Upper lobe of left lung (tissue), 6 donors: ENCODE measurements at regions not wholly inside any gene's neighbourhood (a gene's known extent, or its start where the extent isn't known, plus 50 kb on each side); places are given as distances from the start of the nearest gene placed in this dataset.
"Not testable (repeated sequence)": the region's sequence is repeated elsewhere in the genome, so short reads cannot be mapped to it uniquely, and the experiment has no call there.

ENCODE experiments used
- ATAC-seq, 2 donors: fragments of 200-7000 bp; cut with Tn5 transposase; one replicate each; pipeline ENCODE4 v1.9.1; 2022; ENCODE audit warnings: mild to moderate bottlenecking in 2 of 2, moderate library complexity in 2 of 2; ENCODE audit not compliant: low FRiP score in 2 of 2
- DNase-seq, 2 donors: peaks; one replicate each; pipeline ENCODE4 v3.0.0-alpha.2; 2019 to 2020
- H3K27ac ChIP-seq, 4 donors: fragments of 200-600 bp; sonication (generic); one replicate each; pipeline ENCODE4 v1.5.1; 2016 to 2019
- H3K27me3 ChIP-seq, 4 donors: fragments of 200-600 bp; sonication (generic); one replicate each; pipeline ENCODE4 v1.5.1; 2017 to 2019
- H3K36me3 ChIP-seq, 4 donors: fragments of 200-600 bp; sonication (generic); one replicate each; pipeline ENCODE4 v1.5.1; 2016 to 2019
- H3K4me1 ChIP-seq, 4 donors: fragments of 200-600 bp; sonication (generic); one replicate each; pipeline ENCODE4 v1.5.1; 2018 to 2019
- H3K4me3 ChIP-seq, 4 donors: fragments of 200-600 bp; sonication (generic); one replicate each; pipeline ENCODE4 v1.5.1; 2017 to 2019; ENCODE audit warnings: mild to moderate bottlenecking in 2 of 4, moderate library complexity in 1 of 4
- H3K9me3 ChIP-seq, 4 donors: fragments of 200-600 bp; sonication (generic); one replicate each; pipeline ENCODE4 v1.5.1; 2018 to 2019
- EP300 ChIP-seq, 4 donors: sonication (generic); formaldehyde crosslinking; IDR thresholded peaks; one replicate each; pipeline ENCODE4 v1.5.1; 2017; ENCODE audit warnings: antibody characterized with exemption in 4 of 4, control low read depth in 2 of 4
- POLR2A ChIP-seq, 4 donors: fragments of 450-650 bp; IDR thresholded peaks; one replicate each; pipeline ENCODE4 v1.5.1; 2016 to 2017; ENCODE audit warnings: antibody characterized with exemption in 4 of 4, mild to moderate bottlenecking in 2 of 4
- POLR2AphosphoS5 ChIP-seq, 2 donors: sonication (generic); formaldehyde crosslinking; IDR thresholded peaks; one replicate each; pipeline ENCODE4 v1.5.1; 2017; ENCODE audit warnings: antibody characterized with exemption in 2 of 2
- WGBS, 2 donors: methylation state at CpG; one replicate each; pipeline ENCODE4 v1.1.5; 2017 to 2018; 5-methylcytosine and 5-hydroxymethylcytosine counted together
- TF ChIP-seq, protein P1 (sequence below), 6 experiments: fragments of 450-650 bp in 4 of 6; fragments of 200-600 bp in 2 of 6; sonication (generic) in 2 of 6; IDR thresholded peaks; one replicate each; pipeline ENCODE4 v1.5.1; 2016 to 2019; ENCODE audit warnings: antibody characterized with exemption in 6 of 6
- donor health status: DM: no; HTN: no; CAD: no; lungs with moderate emphysema.
- donor health status: DM: no; HTN: yes; CAD: no; lungs with severe emphysema.

DNA sequence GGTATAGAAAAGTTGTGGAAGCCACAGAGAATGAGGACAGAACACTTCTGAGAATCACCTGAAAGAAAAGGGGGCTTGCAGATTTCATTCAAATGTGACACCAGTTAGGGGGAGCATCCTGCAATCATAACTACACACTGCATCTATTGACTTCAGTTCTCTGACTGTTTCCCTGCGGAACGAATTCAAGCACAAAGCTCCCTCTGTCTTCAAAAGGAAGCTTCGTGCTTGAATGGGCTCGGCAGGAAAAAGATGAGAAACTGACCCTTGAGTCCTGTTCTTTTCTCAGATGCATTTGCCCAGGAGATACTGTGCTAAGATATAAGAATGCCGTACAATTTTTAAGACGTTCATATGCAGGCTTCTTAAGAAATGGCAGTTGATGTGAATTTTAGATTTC, 2000.4 kb upstream of the RAG2 start:
- 72 to 78% methylated on average over 6 of the region's 6 CpGs for WGBS, 2 donors
- DNase-seq (no peak), ATAC-seq (no peak)
- Histone ChIP-seq H3K4me1 (no peaks in the 10 kb centered on the region), H3K36me3 (no peaks in the 10 kb centered on the region), H3K27ac (no peak overlapping the region), H3K27me3 (no peaks in the 10 kb centered on the region), H3K9me3 (no peaks in the 10 kb centered on the region), H3K4me3 (no peak overlapping the region)
- no peak for TF ChIP-seq POLR2AphosphoS5 (IDR thresholded peaks at IDR 0.05)
- TF ChIP-seq, protein P1, sequence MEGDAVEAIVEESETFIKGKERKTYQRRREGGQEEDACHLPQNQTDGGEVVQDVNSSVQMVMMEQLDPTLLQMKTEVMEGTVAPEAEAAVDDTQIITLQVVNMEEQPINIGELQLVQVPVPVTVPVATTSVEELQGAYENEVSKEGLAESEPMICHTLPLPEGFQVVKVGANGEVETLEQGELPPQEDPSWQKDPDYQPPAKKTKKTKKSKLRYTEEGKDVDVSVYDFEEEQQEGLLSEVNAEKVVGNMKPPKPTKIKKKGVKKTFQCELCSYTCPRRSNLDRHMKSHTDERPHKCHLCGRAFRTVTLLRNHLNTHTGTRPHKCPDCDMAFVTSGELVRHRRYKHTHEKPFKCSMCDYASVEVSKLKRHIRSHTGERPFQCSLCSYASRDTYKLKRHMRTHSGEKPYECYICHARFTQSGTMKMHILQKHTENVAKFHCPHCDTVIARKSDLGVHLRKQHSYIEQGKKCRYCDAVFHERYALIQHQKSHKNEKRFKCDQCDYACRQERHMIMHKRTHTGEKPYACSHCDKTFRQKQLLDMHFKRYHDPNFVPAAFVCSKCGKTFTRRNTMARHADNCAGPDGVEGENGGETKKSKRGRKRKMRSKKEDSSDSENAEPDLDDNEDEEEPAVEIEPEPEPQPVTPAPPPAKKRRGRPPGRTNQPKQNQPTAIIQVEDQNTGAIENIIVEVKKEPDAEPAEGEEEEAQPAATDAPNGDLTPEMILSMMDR (IDR thresholded peaks at IDR 0.05) = no peak
- no peak for TF ChIP-seq POLR2A (IDR thresholded peaks at IDR 0.05)
- TF ChIP-seq EP300 (IDR thresholded peaks at IDR 0.05) = no peak

DNA sequence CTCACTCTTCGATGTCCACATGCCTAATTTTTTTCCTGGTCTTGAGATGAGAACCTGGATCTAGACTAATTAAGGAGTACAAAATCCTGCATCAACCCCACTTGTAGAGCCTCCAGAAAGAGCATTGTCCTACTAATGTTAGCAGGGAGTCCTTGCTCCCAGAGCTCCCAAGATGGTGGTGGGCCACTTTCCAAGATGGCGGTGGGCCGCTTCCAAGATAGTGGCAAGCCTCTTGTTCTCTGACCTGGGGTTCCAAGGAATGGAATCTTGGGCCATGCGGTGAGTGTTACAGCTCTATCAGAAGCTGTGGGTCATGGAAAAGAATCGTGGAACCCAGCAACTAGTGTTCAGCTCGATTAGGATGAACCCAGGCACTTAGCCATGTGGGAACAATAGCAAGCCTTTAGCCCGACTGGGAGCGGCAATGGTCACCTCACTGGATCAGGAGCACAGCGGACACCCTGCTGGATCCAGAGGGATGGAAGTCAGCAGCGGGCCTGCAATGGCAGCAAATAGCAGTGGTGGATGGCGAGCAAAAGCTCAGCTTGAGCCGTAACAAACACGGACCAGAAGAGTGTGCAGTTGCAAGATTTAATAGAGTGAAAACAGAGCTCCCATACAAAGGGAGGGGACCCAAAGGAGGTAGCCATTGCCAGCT, 1997.5 kb upstream of the RAG2 start:
- not testable (repeated sequence) for DNase-seq, H3K4me3 ChIP-seq
- WGBS, 2 donors = 91 to 97% methylated on average over 8 to 13 of the region's 13 CpGs

DNA sequence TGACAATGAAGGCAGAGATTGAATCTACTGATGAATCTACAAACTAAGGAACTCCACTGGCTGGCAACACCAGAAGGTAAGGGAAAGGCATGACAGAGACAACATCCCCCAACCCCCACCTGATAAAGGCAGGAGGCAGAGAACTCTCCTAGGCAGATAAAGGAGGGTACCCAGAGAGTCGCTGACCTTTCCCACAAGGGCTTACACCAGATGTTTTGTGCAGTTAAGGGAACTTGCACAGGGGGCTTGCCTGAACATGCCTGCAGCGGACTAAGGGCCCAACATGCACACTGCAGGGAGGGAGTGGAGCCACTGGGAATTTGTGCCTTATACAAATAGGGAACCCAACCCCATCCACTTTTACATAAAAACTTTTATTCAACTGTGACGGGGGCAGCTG, 1996.9 kb upstream of the RAG2 start:
- DNase-seq = no peak
- H3K4me1 ChIP-seq = no peaks in the 10 kb centered on the region
- no peak overlapping the region for H3K4me3 ChIP-seq
- ATAC-seq = no peak
- TF ChIP-seq EP300 (IDR thresholded peaks at IDR 0.05) (no peak), POLR2AphosphoS5 (IDR thresholded peaks at IDR 0.05) (no peak), POLR2A (IDR thresholded peaks at IDR 0.05) (no peak)
- TF ChIP-seq, protein P1 (IDR thresholded peaks at IDR 0.05) = no peak
- no peaks in the 10 kb centered on the region for H3K36me3 ChIP-seq
- H3K27me3 ChIP-seq = no peaks in the 10 kb centered on the region
- 72 to 84% methylated on average over 3 of the region's 3 CpGs for WGBS, 2 donors
- no peaks in the 10 kb centered on the region for H3K9me3 ChIP-seq
- H3K27ac ChIP-seq = no peak overlapping the region

More for the DNA sequence above, 1997.5 kb upstream of the RAG2 start:
- not testable (repeated sequence) for H3K4me1 ChIP-seq, H3K36me3 ChIP-seq, H3K27ac ChIP-seq, ATAC-seq, H3K9me3 ChIP-seq, H3K27me3 ChIP-seq

DNA sequence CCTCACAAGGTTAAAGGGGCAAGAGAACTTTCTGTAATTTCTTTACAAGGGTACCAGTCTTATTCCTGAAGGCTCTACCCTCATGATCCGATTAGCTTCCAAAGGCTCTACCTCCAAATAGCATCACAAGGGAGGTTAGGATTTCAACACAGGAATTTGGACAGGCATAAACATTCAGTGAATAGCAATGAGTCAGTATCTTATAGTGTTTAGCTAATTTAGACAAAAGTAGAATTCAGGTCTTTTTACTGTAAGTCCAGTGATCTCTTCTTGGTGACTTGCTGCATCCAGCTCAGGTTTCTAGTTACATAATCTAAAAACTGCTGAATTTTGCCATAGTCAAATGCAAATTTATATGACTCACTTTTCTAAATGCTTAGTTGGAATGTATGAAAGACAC, 1995.6 kb upstream of the RAG2 start:
- TF ChIP-seq EP300 (IDR thresholded peaks at IDR 0.05) (no peak), POLR2AphosphoS5 (IDR thresholded peaks at IDR 0.05) (no peak), POLR2A (IDR thresholded peaks at IDR 0.05) (no peak)
- TF ChIP-seq, protein P1 (IDR thresholded peaks at IDR 0.05) = no peak
- 89 to 96% methylated on average over 1 of the region's 1 CpG for WGBS, 2 donors
- ATAC-seq (no peak), DNase-seq (no peak)
- no peaks in the 10 kb centered on the region for H3K4me1 ChIP-seq
- no peak overlapping the region for H3K27ac ChIP-seq
- no peak overlapping the region for H3K4me3 ChIP-seq
- H3K27me3 ChIP-seq = no peaks in the 10 kb centered on the region
- no peaks in the 10 kb centered on the region for H3K36me3 ChIP-seq
- no peaks in the 10 kb centered on the region for H3K9me3 ChIP-seq

DNA sequence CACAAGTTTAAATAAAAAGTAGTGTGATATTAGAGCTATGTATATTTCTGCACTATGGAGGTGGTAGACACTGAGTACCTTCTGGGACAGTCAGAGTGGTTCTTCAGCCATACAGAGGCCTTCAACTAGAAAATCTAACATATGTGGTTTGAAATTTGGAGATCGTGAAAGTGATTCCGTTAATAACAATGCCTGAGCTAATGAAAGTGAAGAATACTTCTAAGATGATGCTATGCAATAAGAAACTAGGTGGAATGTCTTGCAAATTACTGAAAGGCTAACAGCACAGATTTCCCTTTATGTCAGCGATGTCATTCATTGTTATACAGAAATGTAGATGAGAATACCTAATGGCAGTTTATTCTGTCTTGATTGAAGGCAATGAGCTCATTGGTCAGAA, 1984.7 kb upstream of the RAG2 start:
- no peaks in the 10 kb centered on the region for H3K36me3 ChIP-seq
- no peaks in the 10 kb centered on the region for H3K27me3 ChIP-seq
- peaks cover 0 to 7% (median 4%) of the 10 kb centered on the region in 4 donors for H3K9me3 ChIP-seq
- WGBS, 2 donors = 71 to 73% methylated on average over 3 of the region's 3 CpGs
- H3K4me3 ChIP-seq = no peak overlapping the region
- no peak overlapping the region for H3K27ac ChIP-seq
- ATAC-seq = no peak
- H3K4me1 ChIP-seq = no peaks in the 10 kb centered on the region
- no peak for DNase-seq
- TF ChIP-seq POLR2A (IDR thresholded peaks at IDR 0.05) (no peak), EP300 (IDR thresholded peaks at IDR 0.05) (no peak), POLR2AphosphoS5 (IDR thresholded peaks at IDR 0.05) (no peak)
- TF ChIP-seq, protein P1 (IDR thresholded peaks at IDR 0.05) = no peak
